B cell (primary cell): ENCODE measurements at regions not wholly inside any gene's neighbourhood (a gene's known extent, or its start where the extent isn't known, plus 50 kb on each side); places are given as distances from the start of the nearest gene placed in this dataset.

ENCODE experiments used
- ATAC-seq: fragments of 200-7000 bp; cut with Tn5 transposase; one replicate; pipeline ENCODE4 v1.10.0; 2021; ENCODE audit warnings: low read depth, mild to moderate bottlenecking, moderate number of reproducible peaks, moderate library complexity
- CTCF ChIA-PET: fragments of 350-600 bp; sonication (Branson Sonifier 250); formaldehyde crosslinking; loops from one replicate; lab custom pipeline; 2021; ENCODE audit warnings: antibody characterized with exemption, inconsistent platforms; lab: Charles Lee
- POLR2A ChIA-PET: fragments of 350-600 bp; sonication (Branson Sonifier 250); formaldehyde crosslinking; loops from one replicate; lab custom pipeline; 2021; ENCODE audit warnings: antibody characterized with exemption; lab: Charles Lee
- DNase-seq: peaks from one replicate; pipeline ENCODE4 v3.0.0; 2013
- H2AFZ ChIP-seq: 2 replicates; pipeline ENCODE4 v1.6.1; 2012; ENCODE audit warnings: mild to moderate bottlenecking, low read depth, low read length; ENCODE audit not compliant: insufficient read depth, poor library complexity, severe bottlenecking
- H3K27ac ChIP-seq, 2 donors: 1 replicate in 1 of 2; 2 replicates in 1 of 2; pipeline ENCODE4 v1.5.1; 2012 to 2013; ENCODE audit warnings: low read length in 2 of 2, mild to moderate bottlenecking in 2 of 2, moderate library complexity in 1 of 2
- H3K27me3 ChIP-seq, 4 experiments: fragments of 200-600 bp in 1 of 4; sonication (generic) in 1 of 4; replicated peaks in 1 of 4; 1 replicate in 2 of 4; 2 replicates in 2 of 4; pipeline versions ENCODE4 v1.6.1 to v1.7.0; 2013 to 2016; ENCODE audit warnings: low read length in 3 of 4, mild to moderate bottlenecking in 2 of 4, mixed read lengths in 1 of 4, moderate library complexity in 1 of 4; ENCODE audit not compliant: insufficient read depth in 4 of 4, control insufficient read depth in 3 of 4; ENCODE audit errors: control extremely low read depth in 1 of 4
- H3K36me3 ChIP-seq, 2 experiments: replicated peaks in 1 of 2; 1 replicate in 1 of 2; 2 replicates in 1 of 2; pipeline versions ENCODE4 v1.6.1 to v1.7.1; 2013; ENCODE audit warnings: low read length in 1 of 2; ENCODE audit not compliant: insufficient read depth in 2 of 2, control insufficient read depth in 1 of 2; ENCODE audit errors: control extremely low read depth in 1 of 2, extremely low read depth in 1 of 2
- H3K4me1 ChIP-seq, 2 donors: fragments of 200-600 bp in 1 of 2; sonication (generic) in 1 of 2; 1 replicate in 1 of 2; 2 replicates in 1 of 2; pipeline versions ENCODE4 v1.5.1 to v1.6.1; 2013 to 2017; ENCODE audit warnings: low read length in 2 of 2; ENCODE audit not compliant: control insufficient read depth in 2 of 2, insufficient read depth in 2 of 2
- H3K4me2 ChIP-seq: replicated peaks from 2 replicates; pipeline ENCODE3; 2012; ENCODE audit warnings: mild to moderate bottlenecking, low read depth, low read length; ENCODE audit not compliant: poor library complexity, severe bottlenecking
- H3K4me3 ChIP-seq, 5 experiments: fragments of 200-600 bp in 1 of 5; sonication (generic) in 1 of 5; 1 replicate in 3 of 5; 2 replicates in 2 of 5; pipeline versions ENCODE4 v1.5.1 to v1.7.0; 2011 to 2016; ENCODE audit warnings: low read length in 4 of 5, mild to moderate bottlenecking in 4 of 5, low read depth in 2 of 5, control low read depth in 1 of 5, moderate library complexity in 1 of 5; ENCODE audit not compliant: insufficient read depth in 1 of 5; ENCODE audit errors: control extremely low read depth in 1 of 5, extremely low read depth in 1 of 5
- H3K79me2 ChIP-seq: fragments of 200-600 bp; sonication (generic); one replicate; pipeline ENCODE4 v1.6.0; 2016; ENCODE audit warnings: low read length; ENCODE audit not compliant: control insufficient read depth, insufficient read depth
- H3K9ac ChIP-seq: fragments of 200-600 bp; sonication (generic); 2 replicates; pipeline ENCODE4 v1.6.1; 2017; ENCODE audit warnings: mild to moderate bottlenecking, low read length, moderate library complexity
- H3K9me3 ChIP-seq, 3 donors: one replicate each; pipeline versions ENCODE4 v1.6.1 to v1.7.1; 2013; ENCODE audit warnings: low read length in 2 of 3; ENCODE audit not compliant: control insufficient read depth in 2 of 3, insufficient read depth in 1 of 3; ENCODE audit errors: control extremely low read depth in 1 of 3
- H4K20me1 ChIP-seq: 2 replicates; pipeline ENCODE4 v1.6.0; 2012; ENCODE audit warnings: mild to moderate bottlenecking, low read length; ENCODE audit not compliant: insufficient read depth, control insufficient read depth, poor library complexity, severe bottlenecking
- H3K27ac Mint-ChIP-seq: one replicate; pipeline ENCODE4 v1.8.0; 2021; ENCODE audit warnings: mixed read lengths
- H3K27me3 Mint-ChIP-seq: one replicate; pipeline ENCODE4 v1.8.0; 2021; ENCODE audit warnings: mixed read lengths
- H3K4me1 Mint-ChIP-seq: one replicate; pipeline ENCODE4 v1.8.0; 2021; ENCODE audit warnings: mixed read lengths
- H3K4me3 Mint-ChIP-seq: one replicate; pipeline ENCODE4 v1.8.0; 2021; ENCODE audit warnings: mixed read lengths
- H3K9me3 Mint-ChIP-seq: one replicate; pipeline ENCODE4 v1.8.0; 2022; ENCODE audit warnings: mixed read lengths; ENCODE audit not compliant: insufficient read depth
- CTCF ChIP-seq: fragments of 200-600 bp; IDR thresholded peaks from one replicate; pipeline ENCODE4 v1.8.0; 2022; ENCODE audit warnings: antibody characterized with exemption, mild to moderate bottlenecking
- EZH2 ChIP-seq: IDR thresholded peaks from 2 replicates; pipeline ENCODE4 v1.6.1; 2012; ENCODE audit warnings: borderline replicate concordance, low read depth, mild to moderate bottlenecking, moderate library complexity, low read length; ENCODE audit not compliant: insufficient read depth, poor library complexity, severe bottlenecking
- WGBS: methylation state at CpG from one replicate; pipeline ENCODE4 v1.1.5; 2013; ENCODE audit warnings: missing lambda C conversion rate; ENCODE audit not compliant: insufficient coverage; 5-methylcytosine and 5-hydroxymethylcytosine counted together
- intact Hi-C: fragments of 100-400 bp; cut with micrococcal nuclease; formaldehyde crosslinking; loops from one replicate; pipeline ENCODE4 v1.10.0; 2022

GRCh38 chr13:111521691-111522229 is 201.3 kb downstream of the TEX29 start:
- Histone ChIP-seq H3K9ac (no peak overlapping the region), H3K4me1 (no peaks in the 10 kb centered on the region), H3K4me3 (no peak overlapping the region), H3K79me2 (no peaks in the 10 kb centered on the region), H3K27ac (no peak overlapping the region), H3K4me2 (no peak overlapping the region), H3K9me3 (peaks cover 0 to 2% (median 0%) of the 10 kb centered on the region in 3 donors), H3K27me3 (peaks cover 0 to 2% (median 0%) of the 10 kb centered on the region in 4 experiments), H3K36me3 (no peaks in the 10 kb centered on the region), H4K20me1 (no peaks in the 10 kb centered on the region), H2AFZ (no peak overlapping the region)
- no peaks in the 10 kb centered on the region for H3K27me3 Mint-ChIP-seq
- H3K27ac Mint-ChIP-seq, result no peak overlapping the region
- H3K9me3 Mint-ChIP-seq, result no peaks in the 10 kb centered on the region
- TF ChIP-seq EZH2 (no peak), CTCF (no peak)
- no peak for ATAC-seq
- no peak overlapping the region for H3K4me3 Mint-ChIP-seq
- 59% methylated on average over 12 of the region's 12 CpGs for WGBS
- CTCF ChIA-PET, result no interaction called here
- intact Hi-C loops, result no loop called here
- no peaks in the 10 kb centered on the region for H3K4me1 Mint-ChIP-seq
- POLR2A ChIA-PET, result no interaction called here
- no peak for DNase-seq

- Histone ChIP-seq H3K9ac (no peak overlapping the region), H3K79me2 (no peaks in the 10 kb centered on the region), H3K36me3 (no peaks in the 10 kb centered on the region), H3K4me3 (no peak overlapping the region), H3K9me3 (peaks cover 0 to 2% (median 0%) of the 10 kb centered on the region in 3 donors), H2AFZ (no peak overlapping the region), H3K27ac (no peak overlapping the region), H3K4me2 (no peak overlapping the region), H3K4me1 (no peaks in the 10 kb centered on the region), H4K20me1 (no peaks in the 10 kb centered on the region), H3K27me3 (peaks cover 0 to 2% (median 0%) of the 10 kb centered on the region in 4 experiments)
- ATAC-seq (no peak), DNase-seq (no peak)
- Mint-ChIP-seq H3K9me3 (no peaks in the 10 kb centered on the region), H3K27ac (no peak overlapping the region), H3K4me3 (no peak overlapping the region), H3K27me3 (peaks cover 6% of the 10 kb centered on the region), H3K4me1 (no peaks in the 10 kb centered on the region)
- ChIA-PET CTCF (no interaction called here), POLR2A (no interaction called here)
- WGBS, result 89% methylated on average over 3 of the region's 3 CpGs
- intact Hi-C loops, result no loop called here
- TF ChIP-seq EZH2, result no peak
Observed at GRCh38 chr13:111525320-111526118, 205.1 kb downstream of the TEX29 start.
